ENCODE measurements at regions not wholly inside any gene's neighbourhood (a gene's known extent, or its start where the extent isn't known, plus 50 kb on each side); places are given as distances from the start of the nearest gene placed in this dataset.

GRCh38 chr1:192475970-192476369 is 99.6 kb upstream of the RGS1 start:
- TF ChIP-seq, protein P1, sequence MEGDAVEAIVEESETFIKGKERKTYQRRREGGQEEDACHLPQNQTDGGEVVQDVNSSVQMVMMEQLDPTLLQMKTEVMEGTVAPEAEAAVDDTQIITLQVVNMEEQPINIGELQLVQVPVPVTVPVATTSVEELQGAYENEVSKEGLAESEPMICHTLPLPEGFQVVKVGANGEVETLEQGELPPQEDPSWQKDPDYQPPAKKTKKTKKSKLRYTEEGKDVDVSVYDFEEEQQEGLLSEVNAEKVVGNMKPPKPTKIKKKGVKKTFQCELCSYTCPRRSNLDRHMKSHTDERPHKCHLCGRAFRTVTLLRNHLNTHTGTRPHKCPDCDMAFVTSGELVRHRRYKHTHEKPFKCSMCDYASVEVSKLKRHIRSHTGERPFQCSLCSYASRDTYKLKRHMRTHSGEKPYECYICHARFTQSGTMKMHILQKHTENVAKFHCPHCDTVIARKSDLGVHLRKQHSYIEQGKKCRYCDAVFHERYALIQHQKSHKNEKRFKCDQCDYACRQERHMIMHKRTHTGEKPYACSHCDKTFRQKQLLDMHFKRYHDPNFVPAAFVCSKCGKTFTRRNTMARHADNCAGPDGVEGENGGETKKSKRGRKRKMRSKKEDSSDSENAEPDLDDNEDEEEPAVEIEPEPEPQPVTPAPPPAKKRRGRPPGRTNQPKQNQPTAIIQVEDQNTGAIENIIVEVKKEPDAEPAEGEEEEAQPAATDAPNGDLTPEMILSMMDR (IDR thresholded peaks at IDR 0.05; ENCODE audit: insufficient read depth, low read length, poor library complexity, severe bottlenecking) = no peak
- TF ChIP-seq EZH2phosphoT487 (conservative IDR thresholded peaks at IDR 0.05; ENCODE audit: low read length) = no peak
